HepG2 (cell line): ENCODE measurements at regions not wholly inside any gene's neighbourhood (a gene's known extent, or its start where the extent isn't known, plus 50 kb on each side); places are given as distances from the start of the nearest gene placed in this dataset.

Source experiments
- ATAC-seq: fragments of 200-7000 bp; cut with Tn5 transposase; 3 replicates; pipeline ENCODE4 v1.9.1; 2020; ENCODE audit warnings: mild to moderate bottlenecking, moderate library complexity
- BruUV-seq: library from RNA; stranded (reverse); fragments of 400-500 nt; replicated peaks from 2 replicates; lab custom pipeline; 2021; lab: Mats Ljungman, UMichigan
- CTCF ChIA-PET: fragments of 300-600 bp; formaldehyde crosslinking; extraction: SDS; loops from one replicate; lab custom pipeline; 2021; ENCODE audit warnings: low total read pairs, inconsistent platforms, low intra/inter-chr PET ratio; lab: Yijun Ruan, JAX
- POLR2A ChIA-PET: fragments of 350-600 bp; sonication (Branson Sonifier 250); formaldehyde crosslinking; loops from one replicate; lab custom pipeline; 2020; ENCODE audit warnings: antibody characterized with exemption, inconsistent platforms; lab: Yijun Ruan, JAX
- DNase-seq: peaks from one replicate; pipeline ENCODE4 v3.0.0-alpha.2; 2015; ENCODE audit warnings: low spot score
- FAIRE-seq: peaks from 3 replicates; lab custom pipeline; 2011; peaks lifted over from hg19 to GRCh38; lab: Jason Lieb, UNC
- H2AFZ ChIP-seq: one replicate; pipeline ENCODE4 v1.6.1; 2011; ENCODE audit warnings: low read length, inconsistent platforms
- H3K27ac ChIP-seq: fragments of 300-600 bp; 3 replicates; pipeline ENCODE4 v1.8.0; 2011; ENCODE audit warnings: mixed run types, mild to moderate bottlenecking, mixed read lengths, low read length, inconsistent platforms; ENCODE audit not compliant: insufficient read depth; ENCODE audit errors: extremely low read length
- H3K27me3 ChIP-seq, 2 experiments: fragments of 200-600 bp in 1 of 2; 2 replicates in 1 of 2; 3 replicates in 1 of 2; pipeline versions ENCODE4 v1.6.0 to v1.8.0; 2011; ENCODE audit warnings: low read length in 2 of 2, mild to moderate bottlenecking in 2 of 2, moderate library complexity in 2 of 2, inconsistent platforms in 1 of 2; ENCODE audit not compliant: insufficient read depth in 2 of 2, control insufficient read depth in 1 of 2
- H3K36me3 ChIP-seq, 2 experiments: fragments of 200-600 bp in 1 of 2; replicated peaks in 1 of 2; 2 replicates in 1 of 2; 3 replicates in 1 of 2; pipeline versions ENCODE4 v1.5.1 to v1.8.0; 2011; ENCODE audit warnings: low read length in 2 of 2, inconsistent platforms in 1 of 2; ENCODE audit not compliant: insufficient read depth in 2 of 2, control insufficient read depth in 1 of 2
- H3K4me1 ChIP-seq: 2 replicates; pipeline ENCODE4 v1.5.1; 2012; ENCODE audit warnings: low read length, inconsistent platforms; ENCODE audit not compliant: insufficient read depth
- H3K4me2 ChIP-seq: 2 replicates; pipeline ENCODE4 v1.6.0; 2011; ENCODE audit warnings: low read depth, low read length, inconsistent platforms
- H3K4me3 ChIP-seq, 3 experiments: fragments of 200-600 bp in 1 of 3; sonication (generic), shearing (Covaris generic) in 1 of 3; replicated peaks in 1 of 3; 2 replicates each; pipeline ENCODE4 v1.5.1; 2011 to 2016; ENCODE audit warnings: low read length in 3 of 3, inconsistent platforms in 2 of 3, low read depth in 2 of 3, mild to moderate bottlenecking in 2 of 3, control low read depth in 1 of 3, mixed read lengths in 1 of 3; ENCODE audit not compliant: insufficient read depth in 1 of 3
- H3K79me2 ChIP-seq: one replicate; pipeline ENCODE4 v1.6.1; 2011; ENCODE audit warnings: low read length, inconsistent platforms; ENCODE audit not compliant: insufficient read depth
- H3K9ac ChIP-seq: 2 replicates; pipeline ENCODE4 v1.6.0; 2011; ENCODE audit warnings: mild to moderate bottlenecking, low read depth, low read length, inconsistent platforms; ENCODE audit not compliant: insufficient read depth
- H3K9me3 ChIP-seq: 2 replicates; pipeline ENCODE4 v1.5.1; 2012; ENCODE audit warnings: mild to moderate bottlenecking, low read length
- H4K20me1 ChIP-seq: 2 replicates; pipeline ENCODE4 v1.6.0; 2011; ENCODE audit warnings: inconsistent platforms, mild to moderate bottlenecking, low read length, moderate library complexity; ENCODE audit not compliant: insufficient read depth
- ARID3A ChIP-seq: IDR thresholded peaks from 2 replicates; pipeline ENCODE4 v1.6.1; 2012; ENCODE audit warnings: low read depth, low read length, improper control_type of control experiment
- CHD2 ChIP-seq: IDR thresholded peaks from 2 replicates; pipeline ENCODE4 v1.6.1; 2011; ENCODE audit warnings: low read depth, low read length, improper control_type of control experiment
- GABPA ChIP-seq, 2 experiments: IDR thresholded peaks; 2 replicates each; pipeline ENCODE4 v1.6.1; 2011 to 2016; ENCODE audit warnings: low read depth in 2 of 2, low read length in 1 of 2, missing biosample characterization in 1 of 2, missing genetic modification characterization in 1 of 2
- GMEB1 ChIP-seq: sonication (generic); formaldehyde crosslinking; IDR thresholded peaks from 2 replicates; pipeline ENCODE4 v1.5.1; 2020; ENCODE audit warnings: missing genetic modification reagents, mild to moderate bottlenecking, borderline replicate concordance
- SIX1 ChIP-seq: sonication (generic); formaldehyde crosslinking; IDR thresholded peaks from 2 replicates; pipeline ENCODE4 v1.4.0; 2020; ENCODE audit warnings: missing genetic modification reagents, borderline replicate concordance
- ZNF354B ChIP-seq: sonication (generic); formaldehyde crosslinking; IDR thresholded peaks from 2 replicates; pipeline ENCODE4 v1.8.0; 2022; ENCODE audit warnings: mild to moderate bottlenecking, missing genetic modification reagents
- WGBS: methylation state at CpG from one replicate; pipeline ENCODE4 v1.1.6; 2017; ENCODE audit warnings: low lambda C conversion rate; 5-methylcytosine and 5-hydroxymethylcytosine counted together
- in situ Hi-C: cut with HindIII; loops from 2 replicates; pipeline ENCODE4 v1.10.0; 2017; ENCODE audit warnings: low pct_unique_long_range_greater_than_20kb; ENCODE audit not compliant: extremely low pct_ligation_motif_present
- intact Hi-C: fragments of 100-400 bp; cut with micrococcal nuclease; formaldehyde crosslinking; loops from one replicate; pipeline ENCODE4 v1.10.0; 2022; ENCODE audit not compliant: unreplicated experiment
- TF ChIP-seq, protein P1 (sequence below): sonication (generic); formaldehyde crosslinking; IDR thresholded peaks from 2 replicates; pipeline ENCODE4 v1.5.0; 2020; ENCODE audit warnings: missing genetic modification reagents, mild to moderate bottlenecking, borderline replicate concordance
- TF ChIP-seq, protein P2 (sequence below): sonication (generic); formaldehyde crosslinking; IDR thresholded peaks from 2 replicates; pipeline ENCODE4 v1.4.0; 2020; ENCODE audit warnings: low read depth, mild to moderate bottlenecking, missing genetic modification reagents

GRCh38 chr12:89089264-89089663, 263.0 kb downstream of the DUSP6 start:
- Histone ChIP-seq H3K9me3 (peaks cover 11% of the 10 kb centered on the region), H3K4me3 (no peak overlapping the region), H4K20me1 (no peaks in the 10 kb centered on the region), H3K27me3 (no peaks in the 10 kb centered on the region; a peak in 1 of 5 replicates), H3K79me2 (no peaks in the 10 kb centered on the region), H3K27ac (no peak overlapping the region), H3K4me1 (no peaks in the 10 kb centered on the region), H2AFZ (no peak overlapping the region), H3K9ac (no peak overlapping the region), H3K36me3 (no peaks in the 10 kb centered on the region), H3K4me2 (no peak overlapping the region)
- 0% methylated on average over 2 of the region's 2 CpGs for WGBS
- in situ Hi-C loops (no loop called here), intact Hi-C loops (no loop called here)
- FAIRE-seq (no peak), ATAC-seq (no peak), DNase-seq (no peak)
- BruUV-seq, result no TSS peak
- TF ChIP-seq, protein P1, sequence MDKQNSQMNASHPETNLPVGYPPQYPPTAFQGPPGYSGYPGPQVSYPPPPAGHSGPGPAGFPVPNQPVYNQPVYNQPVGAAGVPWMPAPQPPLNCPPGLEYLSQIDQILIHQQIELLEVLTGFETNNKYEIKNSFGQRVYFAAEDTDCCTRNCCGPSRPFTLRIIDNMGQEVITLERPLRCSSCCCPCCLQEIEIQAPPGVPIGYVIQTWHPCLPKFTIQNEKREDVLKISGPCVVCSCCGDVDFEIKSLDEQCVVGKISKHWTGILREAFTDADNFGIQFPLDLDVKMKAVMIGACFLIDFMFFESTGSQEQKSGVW, result no peak
- no peak for TF ChIP-seq GMEB1 (CRISPR knock-in tag)
- no peak for TF ChIP-seq GABPA (IDR thresholded peaks at IDR 0.05; ENCODE audit: low read depth, low read length)
- TF ChIP-seq GABPA (CRISPR knock-in tag; IDR thresholded peaks at IDR 0.05; ENCODE audit: low read depth), result no peak
- no peak for TF ChIP-seq CHD2
- TF ChIP-seq, protein P2, sequence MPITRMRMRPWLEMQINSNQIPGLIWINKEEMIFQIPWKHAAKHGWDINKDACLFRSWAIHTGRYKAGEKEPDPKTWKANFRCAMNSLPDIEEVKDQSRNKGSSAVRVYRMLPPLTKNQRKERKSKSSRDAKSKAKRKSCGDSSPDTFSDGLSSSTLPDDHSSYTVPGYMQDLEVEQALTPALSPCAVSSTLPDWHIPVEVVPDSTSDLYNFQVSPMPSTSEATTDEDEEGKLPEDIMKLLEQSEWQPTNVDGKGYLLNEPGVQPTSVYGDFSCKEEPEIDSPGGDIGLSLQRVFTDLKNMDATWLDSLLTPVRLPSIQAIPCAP (CRISPR knock-in tag), result no peak
- no peak for TF ChIP-seq SIX1 (CRISPR knock-in tag)
- no peak for TF ChIP-seq ARID3A
- no peak for TF ChIP-seq ZNF354B (CRISPR knock-in tag)
- ChIA-PET POLR2A (no interaction called here), CTCF (no interaction called here)
